GM21390 (cell line): ENCODE measurements at regions not wholly inside any gene's neighbourhood (a gene's known extent, or its start where the extent isn't known, plus 50 kb on each side); places are given as distances from the start of the nearest gene placed in this dataset.
"Not testable (repeated sequence)": the region's sequence is repeated elsewhere in the genome, so short reads cannot be mapped to it uniquely, and the experiment has no call there.

Source experiments
- ATAC-seq: cut with Tn5 transposase; IDR thresholded peaks from one replicate; pipeline ENCODE4 v1.9.1; 2021; ENCODE audit not compliant: unreplicated experiment

- ATAC-seq, result no peak
These were observed 592.4 kb downstream of the GLUD2 start for GRCh38 chrX:121639781-121640180.

GRCh38 chrX:121641560-121641959 lies 594.1 kb downstream of the GLUD2 start:
- ATAC-seq, result no peak

DNA sequence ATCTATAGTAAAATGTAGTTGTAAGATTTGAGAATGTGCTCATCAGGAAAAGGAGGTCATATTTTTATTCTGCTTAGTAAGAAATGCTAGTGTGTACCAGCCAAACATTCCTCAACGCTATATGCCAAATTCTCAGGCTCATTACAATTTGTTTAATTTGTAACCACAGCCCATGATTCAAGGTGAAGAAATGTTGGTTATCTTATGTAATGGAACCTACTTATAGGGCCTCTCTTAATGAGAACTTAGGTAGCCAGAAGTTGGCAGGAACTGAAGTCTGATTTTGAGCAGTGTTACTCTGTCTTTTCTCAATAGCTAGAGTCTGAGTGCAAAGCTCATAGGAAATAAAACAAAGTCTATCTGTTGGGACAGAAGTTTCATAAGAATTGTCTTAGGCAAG lies 595.0 kb downstream of the GLUD2 start:
- ATAC-seq, result no peak

- no peak for ATAC-seq
These were observed 602.0 kb downstream of the GLUD2 start for GRCh38 chrX:121649417-121649816.

DNA sequence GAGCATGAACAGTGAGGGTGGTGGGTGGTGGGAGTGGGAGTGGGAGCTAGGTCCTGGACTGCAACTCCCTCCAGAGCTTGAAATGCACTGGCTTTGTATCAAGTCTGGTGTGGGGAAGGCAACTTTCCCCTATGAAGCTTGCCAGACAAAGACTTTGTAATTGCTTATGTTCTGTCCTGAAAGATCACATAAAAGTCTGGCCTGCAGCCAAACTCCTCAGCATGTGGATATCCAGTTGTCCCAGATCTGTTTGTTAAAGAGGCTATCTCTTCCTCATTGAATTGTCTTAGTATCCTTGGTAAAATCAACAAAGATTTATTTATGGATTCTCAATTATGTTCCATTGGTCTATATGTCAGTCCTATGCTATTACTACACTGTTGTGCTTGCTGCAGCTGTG lies 607.9 kb downstream of the GLUD2 start:
- no peak for ATAC-seq

DNA sequence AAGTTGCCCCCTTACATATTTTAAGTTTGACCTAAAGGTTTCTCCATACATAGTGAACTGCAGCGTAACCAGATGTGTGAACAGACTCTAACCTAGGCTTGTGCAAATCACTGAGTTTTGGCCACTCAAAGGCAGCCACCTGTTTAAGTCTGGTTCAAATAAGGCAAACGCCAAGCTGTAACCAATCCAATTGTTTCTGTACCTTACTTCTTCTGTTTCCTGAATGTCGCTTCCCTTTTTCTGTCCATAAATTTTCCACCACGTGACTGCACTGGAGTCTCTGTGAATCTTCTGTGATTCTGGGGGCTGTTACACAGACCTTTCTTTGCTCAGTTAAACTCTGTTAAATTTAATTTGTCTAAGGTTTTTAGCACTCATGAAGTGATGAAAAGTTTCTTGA lies 618.8 kb downstream of the GLUD2 start:
- ATAC-seq, result no peak

- ATAC-seq, result peak; percentile 61
These were observed 624.2 kb downstream of the GLUD2 start for GRCh38 chrX:121671649-121672048.

GRCh38 chrX:121709236-121709635 lies 661.8 kb downstream of the GLUD2 start:
- not testable (repeated sequence) for ATAC-seq

DNA sequence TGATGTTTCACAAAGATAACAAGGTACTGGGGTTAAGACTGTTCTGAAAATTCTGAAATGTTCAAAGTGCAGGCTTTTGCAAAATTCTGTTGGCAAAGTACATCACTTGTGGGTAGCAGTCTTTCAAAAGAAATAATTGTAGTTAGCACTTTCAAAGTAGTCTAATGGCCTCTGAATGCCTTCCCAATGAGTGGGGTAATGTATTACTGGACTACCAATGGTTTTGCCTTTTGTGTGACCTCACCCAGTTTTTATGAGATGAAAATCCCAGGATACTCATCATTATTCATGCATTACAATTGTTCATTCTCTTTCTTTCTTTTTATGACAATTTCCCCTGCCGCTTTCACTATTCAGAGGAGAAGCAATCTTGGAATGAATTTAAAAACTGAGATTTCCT lies 686.1 kb downstream of the GLUD2 start:
- ATAC-seq, result no peak

GRCh38 chrX:121746105-121746504 lies 698.7 kb downstream of the GLUD2 start:
- no peak for ATAC-seq

GRCh38 chrX:121753602-121754001 lies 706.2 kb downstream of the GLUD2 start:
- ATAC-seq, result not testable (repeated sequence)

DNA sequence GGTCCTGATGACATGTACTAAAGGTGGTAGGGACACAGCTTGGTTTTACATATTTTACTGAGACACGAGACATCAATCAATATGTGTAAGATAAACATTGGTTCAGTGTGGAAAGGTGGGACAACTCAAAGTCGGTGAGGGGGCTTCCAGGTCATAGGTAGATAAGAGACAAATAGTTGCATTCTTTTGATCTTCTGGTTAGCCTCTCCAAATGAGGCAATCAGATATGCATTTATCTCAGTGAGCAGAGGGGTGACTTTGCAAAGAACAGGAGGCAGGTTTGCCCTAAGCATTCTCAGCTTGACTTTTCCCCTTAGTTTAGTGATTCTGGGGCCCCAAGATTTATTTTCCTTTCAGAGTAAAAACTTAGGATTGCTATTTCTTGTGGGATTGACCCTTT lies 706.9 kb downstream of the GLUD2 start:
- no peak for ATAC-seq

GRCh38 chrX:121755541-121755940 lies 708.1 kb downstream of the GLUD2 start:
- no peak for ATAC-seq

DNA sequence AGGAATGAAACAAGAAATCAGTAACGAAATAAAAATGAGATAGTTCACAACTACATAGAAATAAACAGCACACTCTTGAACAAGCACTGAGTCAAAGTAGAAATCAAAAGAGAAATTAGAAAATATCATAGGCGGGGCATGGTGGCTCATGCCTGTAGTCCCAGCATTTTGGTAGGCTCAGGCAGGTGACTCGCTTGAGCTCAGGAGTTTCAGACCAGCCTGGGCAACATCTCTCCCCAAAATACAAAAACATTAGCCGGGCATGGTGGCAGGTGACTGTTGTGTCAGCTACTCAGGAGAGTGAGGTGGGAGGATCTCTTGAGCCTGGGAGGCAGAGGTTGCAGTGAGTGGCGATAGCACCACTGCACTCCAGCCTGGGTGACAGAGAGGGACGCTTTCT lies 714.4 kb downstream of the GLUD2 start:
- no peak for ATAC-seq

- ATAC-seq, result no peak
These were observed 716.3 kb downstream of the GLUD2 start for GRCh38 chrX:121763671-121764070.

DNA sequence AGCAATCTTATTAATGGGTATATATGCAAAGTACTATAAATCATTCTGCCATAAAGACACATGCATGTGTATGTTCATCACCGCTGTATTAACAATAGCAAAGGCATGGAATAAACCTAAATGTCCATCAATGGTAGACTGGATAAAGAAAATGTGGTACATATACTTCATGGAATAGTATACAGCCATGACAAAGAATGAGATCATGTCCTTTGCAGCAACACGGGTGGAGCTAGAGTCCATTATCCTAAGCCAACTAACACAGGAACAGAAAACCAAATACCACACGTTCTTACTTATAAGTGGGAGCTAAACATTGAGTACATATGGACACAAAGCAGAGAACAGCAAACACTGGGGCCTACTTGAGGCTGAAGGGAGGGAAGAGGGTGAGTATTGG lies 720.8 kb downstream of the GLUD2 start:
- ATAC-seq, result not testable (repeated sequence)

GRCh38 chrX:121781991-121782390 lies 734.6 kb downstream of the GLUD2 start:
- no peak for ATAC-seq

GRCh38 chrX:121782544-121782943 lies 735.1 kb downstream of the GLUD2 start:
- ATAC-seq, result no peak

- ATAC-seq, result no peak
These were observed 735.6 kb downstream of the GLUD2 start for GRCh38 chrX:121782976-121783375.

DNA sequence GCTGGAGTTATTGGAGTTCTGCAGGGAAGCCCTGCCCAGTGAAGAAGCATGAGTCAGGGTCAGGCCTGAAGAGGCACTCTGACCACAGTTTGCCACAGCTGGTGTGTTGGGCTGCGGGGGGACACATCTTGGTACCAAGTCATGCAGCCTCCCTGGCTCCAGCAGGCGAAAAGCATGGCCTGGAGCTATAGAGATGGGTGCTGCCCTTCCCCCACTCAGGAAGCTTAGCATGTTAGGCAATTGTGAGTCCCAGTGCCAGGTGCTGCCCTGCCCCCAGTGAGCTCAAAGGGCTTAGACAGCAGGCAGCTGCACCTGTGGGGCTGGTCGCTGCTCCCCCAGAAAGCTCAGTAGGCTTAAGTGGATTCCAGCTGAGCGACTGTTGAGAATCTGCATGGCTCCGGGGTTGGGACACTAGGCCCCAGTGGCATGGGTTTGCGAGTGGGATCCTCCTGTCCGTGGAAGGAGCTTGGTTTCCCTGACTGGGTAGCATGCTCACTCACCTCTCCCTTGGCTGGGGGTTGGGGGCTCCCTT lies 755.5 kb downstream of the GLUD2 start:
- ATAC-seq, result no peak

DNA sequence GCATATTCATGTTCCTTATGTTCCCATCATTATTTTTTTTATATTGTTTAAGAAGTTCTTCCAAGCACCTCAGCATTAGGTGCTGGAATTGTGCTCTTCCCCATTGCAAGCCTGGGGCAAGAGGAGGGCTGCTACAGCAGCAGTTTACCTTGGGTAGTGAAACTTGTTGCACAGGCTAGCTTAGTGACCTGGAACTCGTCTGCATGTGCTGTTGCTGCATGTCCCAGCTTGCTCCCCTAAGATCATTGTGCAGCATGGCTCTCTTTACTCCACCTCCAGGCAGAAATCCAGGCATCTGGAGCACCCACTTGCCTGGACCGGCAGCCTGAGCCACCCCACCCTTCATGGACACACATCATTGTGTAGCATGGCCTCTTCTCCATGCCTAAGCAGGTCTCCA lies 776.0 kb downstream of the GLUD2 start:
- no peak for ATAC-seq

GRCh38 chrX:121831601-121832000 lies 784.2 kb downstream of the GLUD2 start:
- ATAC-seq, result no peak

DNA sequence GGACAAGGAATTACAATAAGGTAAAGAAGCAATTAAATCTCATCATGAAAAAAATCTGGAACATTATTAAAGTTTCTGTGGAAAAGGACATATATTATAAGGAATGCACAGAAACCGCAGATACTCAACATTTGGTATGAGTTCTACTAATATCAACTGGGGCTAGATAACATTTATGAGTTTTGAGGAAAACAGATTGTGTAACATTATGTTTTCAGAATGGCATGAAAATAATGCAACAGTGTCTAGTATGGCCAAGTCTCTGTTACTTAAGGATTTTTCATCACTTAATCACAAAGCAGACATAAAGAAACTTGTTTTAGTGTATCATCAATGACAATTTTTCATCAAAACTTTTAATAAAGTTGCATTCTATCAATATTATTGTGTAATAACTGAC lies 785.0 kb downstream of the GLUD2 start:
- no peak for ATAC-seq

- ATAC-seq, result no peak
These were observed 788.6 kb downstream of the GLUD2 start for GRCh38 chrX:121836000-121836399.
